ENCODE measurements at regions not wholly inside any gene's neighbourhood (a gene's known extent, or its start where the extent isn't known, plus 50 kb on each side); places are given as distances from the start of the nearest gene placed in this dataset.

GRCh38 chr14:49984424-49984823 lies 91.5 kb downstream of the ARF6 start:
- peaks cover 20% of the 10 kb centered on the region for H3K4me1 ChIP-seq (ENCODE audit: control insufficient read depth, insufficient read depth, low read depth, low read length)
- H3K23ac ChIP-seq (ENCODE audit: low read length in 2 of 2) = no peak overlapping the region
- DNase-seq = peak; percentile 82
- H3K4me3 ChIP-seq (ENCODE audit: insufficient read depth in 1 of 2, low read depth in 1 of 2, low read length in 2 of 2) = no peak overlapping the region
- no peak overlapping the region for H2BK120ac ChIP-seq (ENCODE audit: low read depth, low read length)
- H3K18ac ChIP-seq (ENCODE audit: low read depth in 1 of 2, low read length in 2 of 2) = no peak overlapping the region
- no peaks in the 10 kb centered on the region for H3K36me3 ChIP-seq (ENCODE audit: control insufficient read depth in 1 of 2, insufficient read depth in 2 of 2, low read depth in 1 of 2, low read length in 2 of 2)
- H2BK12ac ChIP-seq (ENCODE audit: low read length in 2 of 2) = no peak overlapping the region
- no peak overlapping the region for H2BK5ac ChIP-seq (ENCODE audit: low read depth, low read length, poor library complexity, severe bottlenecking)
- H3K9ac ChIP-seq (ENCODE audit: low read length) = no peak overlapping the region
- H3K79me1 ChIP-seq (replicated peaks; ENCODE audit: low read length, poor library complexity, severe bottlenecking) = peaks cover 4% of the 10 kb centered on the region
- whole genome bisulfite sequencing = no CpG with 5 or more reads among the region's 2 CpGs
- no peak overlapping the region for H2AK5ac ChIP-seq (ENCODE audit: low read length, severe bottlenecking)
- no peak overlapping the region for H3K14ac ChIP-seq (ENCODE audit: low read length in 2 of 2)
- H3K27me3 ChIP-seq (ENCODE audit: control insufficient read depth in 1 of 2, insufficient read depth in 1 of 2, low read length in 2 of 2) = no peaks in the 10 kb centered on the region
- no peak overlapping the region for H3K4me2 ChIP-seq (ENCODE audit: low read length, poor library complexity, severe bottlenecking)
- H2BK15ac ChIP-seq (ENCODE audit: low read depth, poor library complexity, severe bottlenecking) = no peak overlapping the region
- H3K9me3 ChIP-seq (ENCODE audit: control insufficient read depth, low read length) = no peaks in the 10 kb centered on the region
- H4K8ac ChIP-seq (ENCODE audit: low read length) = no peak overlapping the region
- H4K91ac ChIP-seq (ENCODE audit: low read length) = no peak overlapping the region
- H3K27ac ChIP-seq (ENCODE audit: low read length, poor library complexity, severe bottlenecking) = peak overlapping the region; percentile 34
- H3K4ac ChIP-seq (ENCODE audit: low read depth in 1 of 2, low read length in 2 of 2) = no peak overlapping the region
- no peak overlapping the region for H2AFZ ChIP-seq (ENCODE audit: low read depth, low read length)

- Histone ChIP-seq H3K9ac (ENCODE audit: low read length) (peak overlapping the region; percentile 85), H2AK5ac (ENCODE audit: low read length, severe bottlenecking) (peak overlapping the region; percentile 99), H2AFZ (ENCODE audit: low read depth, low read length) (no peak overlapping the region), H2BK120ac (ENCODE audit: low read depth, low read length) (no peak overlapping the region), H2BK12ac (ENCODE audit: low read length in 2 of 2) (no peak overlapping the region), H2BK5ac (ENCODE audit: low read depth, low read length, poor library complexity, severe bottlenecking) (peak overlapping the region; percentile 93), H3K14ac (ENCODE audit: low read length in 2 of 2) (no peak overlapping the region), H3K27ac (ENCODE audit: low read length, poor library complexity, severe bottlenecking) (peak overlapping the region; percentile 99), H4K8ac (ENCODE audit: low read length) (no peak overlapping the region), H3K9me3 (ENCODE audit: control insufficient read depth, low read length) (no peaks in the 10 kb centered on the region), H3K18ac (ENCODE audit: low read depth in 1 of 2, low read length in 2 of 2) (peak overlapping the region in 1 of 2 experiments; percentile 34), H3K4me1 (ENCODE audit: control insufficient read depth, insufficient read depth, low read depth, low read length) (peaks cover 16% of the 10 kb centered on the region), H2BK15ac (ENCODE audit: low read depth, poor library complexity, severe bottlenecking) (no peak overlapping the region), H3K4ac (ENCODE audit: low read depth in 1 of 2, low read length in 2 of 2) (peak overlapping the region in 1 of 2 experiments; percentile 35), H3K4me2 (ENCODE audit: low read length, poor library complexity, severe bottlenecking) (no peak overlapping the region), H3K36me3 (ENCODE audit: control insufficient read depth in 1 of 2, insufficient read depth in 2 of 2, low read depth in 1 of 2, low read length in 2 of 2) (no peaks in the 10 kb centered on the region), H3K27me3 (ENCODE audit: control insufficient read depth in 1 of 2, insufficient read depth in 1 of 2, low read length in 2 of 2) (no peaks in the 10 kb centered on the region), H3K23ac (ENCODE audit: low read length in 2 of 2) (no peak overlapping the region), H3K79me1 (replicated peaks; ENCODE audit: low read length, poor library complexity, severe bottlenecking) (no peaks in the 10 kb centered on the region), H4K91ac (ENCODE audit: low read length) (no peak overlapping the region), H3K4me3 (ENCODE audit: insufficient read depth in 1 of 2, low read depth in 1 of 2, low read length in 2 of 2) (peak overlapping the region in 1 of 2 experiments; percentile 68)
- 92% methylated on average over 5 of the region's 6 CpGs for WGBS
- DNase-seq = peak; percentile 45
Measured at GRCh38 chr14:49986343-49987014, 93.6 kb downstream of the ARF6 start.

DNA sequence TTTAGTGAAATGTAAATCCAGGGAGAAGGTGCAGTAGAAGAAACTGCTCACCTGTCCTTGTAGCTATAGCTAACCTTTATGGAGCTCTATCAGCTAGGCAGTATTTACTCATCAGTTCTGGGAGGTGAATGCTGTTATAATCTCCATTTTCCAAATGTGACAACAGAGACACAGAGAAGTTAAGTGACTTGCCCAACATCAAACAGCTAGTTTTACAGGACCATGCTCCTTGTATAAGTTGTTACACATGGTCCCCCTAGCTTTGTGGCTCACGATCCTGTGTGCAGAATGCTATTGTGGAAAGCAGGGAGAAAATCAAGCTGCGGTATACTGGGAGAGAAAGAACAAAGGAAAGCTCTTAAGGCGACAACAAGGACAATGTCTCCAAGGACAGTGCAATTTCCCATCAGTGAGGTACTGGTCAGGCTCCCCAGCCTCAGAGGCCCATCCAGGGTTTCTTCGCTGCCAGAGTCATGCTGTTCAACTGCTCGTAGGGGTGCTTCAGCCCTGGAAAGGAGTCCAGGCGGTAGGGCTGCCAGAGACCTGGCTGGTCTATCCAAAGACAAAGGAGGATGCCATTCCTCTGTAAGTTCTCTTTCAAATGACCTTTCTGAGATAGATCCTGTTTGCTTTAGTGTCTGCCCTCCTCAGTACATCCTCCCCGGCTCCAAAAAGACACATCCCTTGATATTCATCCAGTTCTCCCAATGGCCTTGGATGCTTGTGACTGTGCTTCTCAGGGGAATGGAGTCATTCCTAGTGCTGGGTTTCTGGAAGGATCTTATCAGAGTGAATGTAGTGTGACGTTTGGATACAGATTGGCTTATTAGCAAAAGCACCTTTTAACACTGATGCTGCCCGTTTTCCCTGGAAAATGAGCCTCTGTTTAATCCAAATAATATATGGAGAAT lies 95.5 kb downstream of the ARF6 start:
- Histone ChIP-seq H3K9me3 (ENCODE audit: control insufficient read depth, low read length) (no peaks in the 10 kb centered on the region), H3K36me3 (ENCODE audit: control insufficient read depth in 1 of 2, insufficient read depth in 2 of 2, low read depth in 1 of 2, low read length in 2 of 2) (no peaks in the 10 kb centered on the region), H3K4me2 (ENCODE audit: low read length, poor library complexity, severe bottlenecking) (no peak overlapping the region), H3K27ac (ENCODE audit: low read length, poor library complexity, severe bottlenecking) (peak overlapping the region; percentile 20), H3K9ac (ENCODE audit: low read length) (peak overlapping the region; percentile 85), H3K18ac (ENCODE audit: low read depth in 1 of 2, low read length in 2 of 2) (no peak overlapping the region), H3K23ac (ENCODE audit: low read length in 2 of 2) (no peak overlapping the region), H2AK5ac (ENCODE audit: low read length, severe bottlenecking) (peak overlapping the region; percentile 93), H3K27me3 (ENCODE audit: control insufficient read depth in 1 of 2, insufficient read depth in 1 of 2, low read length in 2 of 2) (no peaks in the 10 kb centered on the region), H3K79me1 (replicated peaks; ENCODE audit: low read length, poor library complexity, severe bottlenecking) (no peaks in the 10 kb centered on the region), H2BK120ac (ENCODE audit: low read depth, low read length) (no peak overlapping the region), H3K4me3 (ENCODE audit: insufficient read depth in 1 of 2, low read depth in 1 of 2, low read length in 2 of 2) (no peak overlapping the region), H3K14ac (ENCODE audit: low read length in 2 of 2) (no peak overlapping the region), H2AFZ (ENCODE audit: low read depth, low read length) (no peak overlapping the region), H4K8ac (ENCODE audit: low read length) (no peak overlapping the region), H3K4me1 (ENCODE audit: control insufficient read depth, insufficient read depth, low read depth, low read length) (peaks cover 11% of the 10 kb centered on the region), H4K91ac (ENCODE audit: low read length) (no peak overlapping the region), H3K4ac (ENCODE audit: low read depth in 1 of 2, low read length in 2 of 2) (no peak overlapping the region), H2BK12ac (ENCODE audit: low read length in 2 of 2) (peak overlapping the region; percentile 51 to 64), H2BK15ac (ENCODE audit: low read depth, poor library complexity, severe bottlenecking) (peak overlapping the region; percentile 71), H2BK5ac (ENCODE audit: low read depth, low read length, poor library complexity, severe bottlenecking) (no peak overlapping the region)
- no peak for DNase-seq
- 90% methylated on average over 7 of the region's 9 CpGs for WGBS

GRCh38 chr14:49989966-49990365 lies 97.1 kb downstream of the ARF6 start:
- H3K9me3 ChIP-seq (ENCODE audit: control insufficient read depth, low read length) = no peaks in the 10 kb centered on the region

More at GRCh38 chr14:49989966-49990365, 97.1 kb downstream of the ARF6 start:
- H3K4me1 ChIP-seq (ENCODE audit: control insufficient read depth, insufficient read depth, low read depth, low read length) = peaks cover 11% of the 10 kb centered on the region
- H3K79me1 ChIP-seq (replicated peaks; ENCODE audit: low read length, poor library complexity, severe bottlenecking) = no peaks in the 10 kb centered on the region
- no peak overlapping the region for H3K14ac ChIP-seq (ENCODE audit: low read length in 2 of 2)
- H3K9ac ChIP-seq (ENCODE audit: low read length) = no peak overlapping the region
- H2BK15ac ChIP-seq (ENCODE audit: low read depth, poor library complexity, severe bottlenecking) = no peak overlapping the region
- H3K36me3 ChIP-seq (ENCODE audit: control insufficient read depth in 1 of 2, insufficient read depth in 2 of 2, low read depth in 1 of 2, low read length in 2 of 2) = no peaks in the 10 kb centered on the region
- H3K4me2 ChIP-seq (ENCODE audit: low read length, poor library complexity, severe bottlenecking) = no peak overlapping the region
- no peaks in the 10 kb centered on the region for H3K27me3 ChIP-seq (ENCODE audit: control insufficient read depth in 1 of 2, insufficient read depth in 1 of 2, low read length in 2 of 2)
- peak overlapping the region in 1 of 2 experiments; percentile 1 for H3K4ac ChIP-seq (ENCODE audit: low read depth in 1 of 2, low read length in 2 of 2)
- H3K18ac ChIP-seq (ENCODE audit: low read depth in 1 of 2, low read length in 2 of 2) = no peak overlapping the region
- H2BK120ac ChIP-seq (ENCODE audit: low read depth, low read length) = no peak overlapping the region
- H3K23ac ChIP-seq (ENCODE audit: low read length in 2 of 2) = no peak overlapping the region
- H3K4me3 ChIP-seq (ENCODE audit: insufficient read depth in 1 of 2, low read depth in 1 of 2, low read length in 2 of 2) = no peak overlapping the region
- no peak for DNase-seq
- 91% methylated on average over 1 of the region's 2 CpGs for WGBS
- no peak overlapping the region for H4K91ac ChIP-seq (ENCODE audit: low read length)
- no peak overlapping the region for H2AFZ ChIP-seq (ENCODE audit: low read depth, low read length)
- H2BK5ac ChIP-seq (ENCODE audit: low read depth, low read length, poor library complexity, severe bottlenecking) = no peak overlapping the region
- no peak overlapping the region for H3K27ac ChIP-seq (ENCODE audit: low read length, poor library complexity, severe bottlenecking)
- no peak overlapping the region for H2BK12ac ChIP-seq (ENCODE audit: low read length in 2 of 2)
- H4K8ac ChIP-seq (ENCODE audit: low read length) = no peak overlapping the region
- H2AK5ac ChIP-seq (ENCODE audit: low read length, severe bottlenecking) = peak overlapping the region; percentile 1

Measured in mesenchymal stem cell (in vitro differentiated cells and primary cell).